ENCODE measurements at regions not wholly inside any gene's neighbourhood (a gene's known extent, or its start where the extent isn't known, plus 50 kb on each side); places are given as distances from the start of the nearest gene placed in this dataset.

DNA sequence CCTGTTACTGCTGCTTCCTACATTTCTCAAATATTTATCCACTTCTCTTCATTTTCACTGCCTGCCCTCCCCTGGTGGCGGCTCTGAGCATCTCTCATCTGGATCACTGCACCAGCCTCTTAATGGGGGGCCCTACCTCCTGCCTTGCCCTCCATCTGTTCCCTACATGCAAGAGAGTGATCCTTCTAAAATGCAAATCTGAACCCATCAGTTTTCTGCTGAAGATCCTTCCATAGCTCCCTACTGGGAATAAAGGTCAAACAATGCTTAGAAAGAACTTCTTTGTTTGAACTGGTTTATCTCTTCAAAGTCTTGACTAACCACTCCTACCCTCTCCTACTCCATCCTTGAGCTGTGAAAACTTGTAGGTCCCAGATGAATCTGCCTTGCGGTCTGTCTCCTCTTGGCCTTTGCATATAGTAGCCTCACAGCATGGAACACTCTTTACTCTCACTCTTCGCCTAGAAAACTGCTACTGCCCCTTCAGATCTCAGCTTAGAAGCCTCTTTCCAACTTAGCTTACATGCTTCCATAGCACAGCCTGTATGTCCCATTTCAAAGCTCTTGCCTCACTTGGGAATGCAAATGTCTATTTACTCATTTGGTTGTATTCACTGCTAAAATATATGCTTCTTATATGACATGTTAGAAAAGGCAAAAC lies 119.3 kb downstream of the QRSL1 start:
- Histone ChIP-seq H3K9me3 (ENCODE audit: low read length) (no peaks in the 10 kb centered on the region), H3K4me3 (ENCODE audit: low read length) (no peak overlapping the region), H3K9me2 (ENCODE audit: insufficient read depth, low read length) (no peaks in the 10 kb centered on the region), H3F3A (ENCODE audit: insufficient read depth, low read length, poor library complexity, severe bottlenecking) (no peaks in the 10 kb centered on the region), H3K36me3 (ENCODE audit: insufficient read depth, low read length) (no peaks in the 10 kb centered on the region), H3K9ac (ENCODE audit: low read length) (no peak overlapping the region), H3K27me3 (ENCODE audit: insufficient read depth, low read depth, low read length) (no peaks in the 10 kb centered on the region), H4K20me1 (ENCODE audit: insufficient read depth) (no peaks in the 10 kb centered on the region), H2AFZ (ENCODE audit: low read depth, low read length) (no peak overlapping the region), H3K27ac (ENCODE audit: low read length) (no peak overlapping the region), H3K79me2 (replicated peaks; ENCODE audit: insufficient read depth, low read length) (no peaks in the 10 kb centered on the region), H3K4me2 (ENCODE audit: low read length) (no peak overlapping the region)
- TF ChIP-seq SMC3 (conservative IDR thresholded peaks at IDR 0.05; ENCODE audit: poor library complexity) (no peak), MXI1 (conservative IDR thresholded peaks at IDR 0.05; ENCODE audit: poor library complexity, severe bottlenecking) (no peak), RAD21 (conservative IDR thresholded peaks at IDR 0.05) (no peak), EP300 (conservative IDR thresholded peaks at IDR 0.05; ENCODE audit: poor library complexity, severe bottlenecking) (no peak), EZH2 (IDR thresholded peaks at IDR 0.05; ENCODE audit: borderline replicate concordance, insufficient read depth, low read length, poor library complexity, severe bottlenecking) (no peak), TAF1 (IDR thresholded peaks at IDR 0.05; ENCODE audit: low read depth) (no peak)
- TF ChIP-seq, protein P1, sequence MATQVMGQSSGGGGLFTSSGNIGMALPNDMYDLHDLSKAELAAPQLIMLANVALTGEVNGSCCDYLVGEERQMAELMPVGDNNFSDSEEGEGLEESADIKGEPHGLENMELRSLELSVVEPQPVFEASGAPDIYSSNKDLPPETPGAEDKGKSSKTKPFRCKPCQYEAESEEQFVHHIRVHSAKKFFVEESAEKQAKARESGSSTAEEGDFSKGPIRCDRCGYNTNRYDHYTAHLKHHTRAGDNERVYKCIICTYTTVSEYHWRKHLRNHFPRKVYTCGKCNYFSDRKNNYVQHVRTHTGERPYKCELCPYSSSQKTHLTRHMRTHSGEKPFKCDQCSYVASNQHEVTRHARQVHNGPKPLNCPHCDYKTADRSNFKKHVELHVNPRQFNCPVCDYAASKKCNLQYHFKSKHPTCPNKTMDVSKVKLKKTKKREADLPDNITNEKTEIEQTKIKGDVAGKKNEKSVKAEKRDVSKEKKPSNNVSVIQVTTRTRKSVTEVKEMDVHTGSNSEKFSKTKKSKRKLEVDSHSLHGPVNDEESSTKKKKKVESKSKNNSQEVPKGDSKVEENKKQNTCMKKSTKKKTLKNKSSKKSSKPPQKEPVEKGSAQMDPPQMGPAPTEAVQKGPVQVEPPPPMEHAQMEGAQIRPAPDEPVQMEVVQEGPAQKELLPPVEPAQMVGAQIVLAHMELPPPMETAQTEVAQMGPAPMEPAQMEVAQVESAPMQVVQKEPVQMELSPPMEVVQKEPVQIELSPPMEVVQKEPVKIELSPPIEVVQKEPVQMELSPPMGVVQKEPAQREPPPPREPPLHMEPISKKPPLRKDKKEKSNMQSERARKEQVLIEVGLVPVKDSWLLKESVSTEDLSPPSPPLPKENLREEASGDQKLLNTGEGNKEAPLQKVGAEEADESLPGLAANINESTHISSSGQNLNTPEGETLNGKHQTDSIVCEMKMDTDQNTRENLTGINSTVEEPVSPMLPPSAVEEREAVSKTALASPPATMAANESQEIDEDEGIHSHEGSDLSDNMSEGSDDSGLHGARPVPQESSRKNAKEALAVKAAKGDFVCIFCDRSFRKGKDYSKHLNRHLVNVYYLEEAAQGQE (IDR thresholded peaks at IDR 0.05; ENCODE audit: borderline replicate concordance): no peak

DNA sequence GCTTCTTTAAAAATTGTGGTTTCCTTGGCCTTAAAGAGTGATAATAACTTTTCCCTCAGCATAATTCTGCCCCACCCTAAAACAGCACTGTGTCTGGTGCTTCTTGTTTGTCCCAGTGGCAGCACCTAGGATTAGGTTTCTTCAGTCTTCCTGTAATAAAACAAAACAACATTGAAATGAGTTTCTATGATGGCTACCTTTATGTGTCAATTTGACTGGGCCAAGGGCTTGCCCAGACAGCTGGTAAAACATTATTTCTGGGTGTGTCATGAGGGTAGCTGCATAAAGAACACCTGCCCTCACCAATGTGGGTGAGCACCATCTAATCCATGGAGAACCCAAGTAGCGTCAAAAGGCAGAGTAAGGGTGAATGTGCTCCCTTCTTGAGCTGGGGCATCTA lies 117.8 kb downstream of the QRSL1 start:
- no peak overlapping the region for H2AFZ ChIP-seq (ENCODE audit: low read depth, low read length)
- H3F3A ChIP-seq (ENCODE audit: insufficient read depth, low read length, poor library complexity, severe bottlenecking): no peaks in the 10 kb centered on the region
- no peaks in the 10 kb centered on the region for H3K9me2 ChIP-seq (ENCODE audit: insufficient read depth, low read length)

More for the DNA sequence above, 117.8 kb downstream of the QRSL1 start:
- no peak overlapping the region for H3K4me3 ChIP-seq (ENCODE audit: low read length)
- no peak overlapping the region for H3K27ac ChIP-seq (ENCODE audit: low read length)
- H3K79me2 ChIP-seq (replicated peaks; ENCODE audit: insufficient read depth, low read length): no peaks in the 10 kb centered on the region
- no peak overlapping the region for H3K9ac ChIP-seq (ENCODE audit: low read length)
- no peaks in the 10 kb centered on the region for H3K9me3 ChIP-seq (ENCODE audit: low read length)
- H3K36me3 ChIP-seq (ENCODE audit: insufficient read depth, low read length): no peaks in the 10 kb centered on the region
- H4K20me1 ChIP-seq (ENCODE audit: insufficient read depth): no peaks in the 10 kb centered on the region
- H3K27me3 ChIP-seq (ENCODE audit: insufficient read depth, low read depth, low read length): no peaks in the 10 kb centered on the region
- H3K4me2 ChIP-seq (ENCODE audit: low read length): no peak overlapping the region
- TF ChIP-seq POLR2AphosphoS5 (IDR thresholded peaks at IDR 0.05) (no peak), RAD21 (conservative IDR thresholded peaks at IDR 0.05) (no peak), EP300 (conservative IDR thresholded peaks at IDR 0.05; ENCODE audit: poor library complexity, severe bottlenecking) (no peak), MXI1 (conservative IDR thresholded peaks at IDR 0.05; ENCODE audit: poor library complexity, severe bottlenecking) (no peak), TAF1 (IDR thresholded peaks at IDR 0.05; ENCODE audit: low read depth) (no peak), SMC3 (conservative IDR thresholded peaks at IDR 0.05; ENCODE audit: poor library complexity) (no peak), EZH2 (IDR thresholded peaks at IDR 0.05; ENCODE audit: borderline replicate concordance, insufficient read depth, low read length, poor library complexity, severe bottlenecking) (no peak)
- TF ChIP-seq, protein P1 (IDR thresholded peaks at IDR 0.05; ENCODE audit: borderline replicate concordance): no peak
- TF ChIP-seq, protein P2, sequence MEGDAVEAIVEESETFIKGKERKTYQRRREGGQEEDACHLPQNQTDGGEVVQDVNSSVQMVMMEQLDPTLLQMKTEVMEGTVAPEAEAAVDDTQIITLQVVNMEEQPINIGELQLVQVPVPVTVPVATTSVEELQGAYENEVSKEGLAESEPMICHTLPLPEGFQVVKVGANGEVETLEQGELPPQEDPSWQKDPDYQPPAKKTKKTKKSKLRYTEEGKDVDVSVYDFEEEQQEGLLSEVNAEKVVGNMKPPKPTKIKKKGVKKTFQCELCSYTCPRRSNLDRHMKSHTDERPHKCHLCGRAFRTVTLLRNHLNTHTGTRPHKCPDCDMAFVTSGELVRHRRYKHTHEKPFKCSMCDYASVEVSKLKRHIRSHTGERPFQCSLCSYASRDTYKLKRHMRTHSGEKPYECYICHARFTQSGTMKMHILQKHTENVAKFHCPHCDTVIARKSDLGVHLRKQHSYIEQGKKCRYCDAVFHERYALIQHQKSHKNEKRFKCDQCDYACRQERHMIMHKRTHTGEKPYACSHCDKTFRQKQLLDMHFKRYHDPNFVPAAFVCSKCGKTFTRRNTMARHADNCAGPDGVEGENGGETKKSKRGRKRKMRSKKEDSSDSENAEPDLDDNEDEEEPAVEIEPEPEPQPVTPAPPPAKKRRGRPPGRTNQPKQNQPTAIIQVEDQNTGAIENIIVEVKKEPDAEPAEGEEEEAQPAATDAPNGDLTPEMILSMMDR (IDR thresholded peaks at IDR 0.05; ENCODE audit: poor library complexity, severe bottlenecking): no peak

All from neural cell (in vitro differentiated cells).